ENCODE measurements at regions not wholly inside any gene's neighbourhood (a gene's known extent, or its start where the extent isn't known, plus 50 kb on each side); places are given as distances from the start of the nearest gene placed in this dataset.

DNA sequence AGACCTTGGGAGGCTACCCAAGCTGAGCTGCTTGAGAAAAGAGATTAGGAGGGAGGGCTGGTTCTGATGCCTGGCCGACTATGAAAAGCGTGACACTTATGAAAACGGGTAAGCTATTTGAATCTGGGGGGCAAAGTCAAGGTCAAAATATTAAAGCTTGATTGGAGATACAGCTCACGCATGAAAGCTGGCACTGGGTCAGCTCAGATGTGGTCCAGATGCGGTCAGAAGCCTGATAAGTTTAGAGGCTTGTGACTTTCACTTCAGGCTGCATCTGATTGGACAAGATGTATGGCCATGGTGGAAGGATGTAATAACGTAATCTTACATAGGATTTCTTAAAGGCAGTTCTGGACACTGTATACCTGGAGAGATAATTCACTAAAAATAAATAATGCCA, 690.3 kb downstream of the NTRK3 start:
- Mint-ChIP-seq H3K4me3 (no peak overlapping the region), H3K4me1 (ENCODE audit: low read depth) (peaks cover 15% of the 10 kb centered on the region)
- POLR2A ChIA-PET = no interaction called here

DNA sequence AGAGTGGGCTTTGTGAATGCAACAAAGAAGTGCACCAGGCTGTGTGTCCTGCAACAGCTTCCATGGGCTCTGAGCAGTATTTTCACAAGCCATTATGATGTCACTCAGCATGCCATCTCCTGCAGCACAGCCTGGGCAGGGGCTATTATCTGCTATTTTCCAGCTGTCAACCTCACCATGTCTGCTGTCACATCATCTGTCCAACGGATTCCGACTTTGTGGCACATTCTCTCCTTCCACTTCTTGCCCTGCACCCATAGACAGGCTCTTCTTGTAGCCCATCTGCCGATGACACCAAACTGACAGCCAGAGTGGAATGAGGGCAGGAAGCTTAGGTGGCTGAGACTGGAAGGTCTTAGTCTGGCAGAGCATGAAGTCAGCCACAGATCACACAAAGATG, 691.9 kb downstream of the NTRK3 start:
- Mint-ChIP-seq H3K4me1 (ENCODE audit: low read depth) (peaks cover 9% of the 10 kb centered on the region), H3K27me3 (peaks cover 12% of the 10 kb centered on the region), H3K36me3 (ENCODE audit: low read depth) (no peaks in the 10 kb centered on the region), H3K4me3 (no peak overlapping the region), H3K27ac (no peak overlapping the region), H3K9me3 (no peaks in the 10 kb centered on the region)
- no peak for ATAC-seq (ENCODE audit: poor library complexity)
- Histone ChIP-seq H3K4me3 (ENCODE audit: low read length) (no peak overlapping the region), H3K27ac (ENCODE audit: low read depth in 1 of 2, low read length in 2 of 2) (no peak overlapping the region), H3K36me3 (ENCODE audit: insufficient read depth, low read length) (no peaks in the 10 kb centered on the region), H3K4me1 (ENCODE audit: insufficient read depth, low read length) (no peaks in the 10 kb centered on the region), H3K9me3 (ENCODE audit: control insufficient read depth in 1 of 2, insufficient read depth in 1 of 2, low read length in 2 of 2) (no peaks in the 10 kb centered on the region), H3K27me3 (ENCODE audit: control insufficient read depth in 1 of 2, insufficient read depth in 2 of 2, low read length in 2 of 2) (no peaks in the 10 kb centered on the region)
- ChIA-PET POLR2A (no interaction called here), CTCF (no interaction called here)
- DNase-seq = no peak
- TF ChIP-seq, protein P1, sequence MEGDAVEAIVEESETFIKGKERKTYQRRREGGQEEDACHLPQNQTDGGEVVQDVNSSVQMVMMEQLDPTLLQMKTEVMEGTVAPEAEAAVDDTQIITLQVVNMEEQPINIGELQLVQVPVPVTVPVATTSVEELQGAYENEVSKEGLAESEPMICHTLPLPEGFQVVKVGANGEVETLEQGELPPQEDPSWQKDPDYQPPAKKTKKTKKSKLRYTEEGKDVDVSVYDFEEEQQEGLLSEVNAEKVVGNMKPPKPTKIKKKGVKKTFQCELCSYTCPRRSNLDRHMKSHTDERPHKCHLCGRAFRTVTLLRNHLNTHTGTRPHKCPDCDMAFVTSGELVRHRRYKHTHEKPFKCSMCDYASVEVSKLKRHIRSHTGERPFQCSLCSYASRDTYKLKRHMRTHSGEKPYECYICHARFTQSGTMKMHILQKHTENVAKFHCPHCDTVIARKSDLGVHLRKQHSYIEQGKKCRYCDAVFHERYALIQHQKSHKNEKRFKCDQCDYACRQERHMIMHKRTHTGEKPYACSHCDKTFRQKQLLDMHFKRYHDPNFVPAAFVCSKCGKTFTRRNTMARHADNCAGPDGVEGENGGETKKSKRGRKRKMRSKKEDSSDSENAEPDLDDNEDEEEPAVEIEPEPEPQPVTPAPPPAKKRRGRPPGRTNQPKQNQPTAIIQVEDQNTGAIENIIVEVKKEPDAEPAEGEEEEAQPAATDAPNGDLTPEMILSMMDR (IDR thresholded peaks at IDR 0.05) = no peak
- intact Hi-C loops (cut with DNase I, micrococcal nuclease) = no loop called here

More for the DNA sequence above, 690.3 kb downstream of the NTRK3 start:
- H3K27me3 ChIP-seq (ENCODE audit: control insufficient read depth in 1 of 2, insufficient read depth in 2 of 2, low read length in 2 of 2) = no peaks in the 10 kb centered on the region
- ATAC-seq (ENCODE audit: poor library complexity) = no peak
- H3K9me3 ChIP-seq (ENCODE audit: control insufficient read depth in 1 of 2, insufficient read depth in 1 of 2, low read length in 2 of 2) = no peaks in the 10 kb centered on the region
- CTCF ChIA-PET = interaction anchor here (0.6 kb wide), 1 partner anchor 1250 kb away, joined by 3 read pairs; no protein-coding TSS in a partner anchor
- Mint-ChIP-seq H3K27me3 (peaks cover 9% of the 10 kb centered on the region), H3K36me3 (ENCODE audit: low read depth) (no peaks in the 10 kb centered on the region), H3K27ac (no peak overlapping the region), H3K9me3 (no peaks in the 10 kb centered on the region)
- no peak for DNase-seq
- no peaks in the 10 kb centered on the region for H3K36me3 ChIP-seq (ENCODE audit: insufficient read depth, low read length)
- TF ChIP-seq, protein P1 (IDR thresholded peaks at IDR 0.05) = no peak
- intact Hi-C loops (cut with DNase I, micrococcal nuclease) = no loop called here
- H3K4me1 ChIP-seq (ENCODE audit: insufficient read depth, low read length) = no peaks in the 10 kb centered on the region
- H3K27ac ChIP-seq (ENCODE audit: low read depth in 1 of 2, low read length in 2 of 2) = no peak overlapping the region
- no peak overlapping the region for H3K4me3 ChIP-seq (ENCODE audit: low read length)

DNA sequence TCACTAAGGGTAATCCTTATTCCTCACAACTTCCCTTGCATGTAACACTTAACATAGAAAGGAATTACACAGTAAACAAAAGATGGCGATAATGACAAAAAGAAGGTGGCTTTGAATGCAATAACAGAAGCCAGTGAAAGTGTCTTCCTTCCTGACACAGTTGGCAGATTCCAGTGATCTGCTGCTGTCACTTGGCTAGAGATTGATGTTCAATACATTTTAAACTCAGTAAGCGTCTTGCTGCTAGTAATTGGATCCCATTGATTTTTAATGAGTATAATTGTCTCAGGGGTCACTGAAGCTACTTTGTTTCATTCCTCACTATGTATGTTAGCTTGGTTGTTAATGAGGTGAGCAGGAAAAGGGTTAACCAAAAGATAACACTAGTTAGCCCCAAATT, 692.7 kb downstream of the NTRK3 start:
- CTCF ChIA-PET = no interaction called here
- no peaks in the 10 kb centered on the region for H3K27me3 ChIP-seq (ENCODE audit: control insufficient read depth in 1 of 2, insufficient read depth in 2 of 2, low read length in 2 of 2)
- Mint-ChIP-seq H3K36me3 (ENCODE audit: low read depth) (no peaks in the 10 kb centered on the region), H3K4me1 (ENCODE audit: low read depth) (peaks cover 4% of the 10 kb centered on the region), H3K9me3 (no peaks in the 10 kb centered on the region), H3K27me3 (peaks cover 12% of the 10 kb centered on the region), H3K4me3 (no peak overlapping the region), H3K27ac (no peak overlapping the region)
- no peaks in the 10 kb centered on the region for H3K36me3 ChIP-seq (ENCODE audit: insufficient read depth, low read length)
- H3K4me3 ChIP-seq (ENCODE audit: low read length) = no peak overlapping the region
- DNase-seq (no peak), ATAC-seq (ENCODE audit: poor library complexity) (no peak)
- H3K9me3 ChIP-seq (ENCODE audit: control insufficient read depth in 1 of 2, insufficient read depth in 1 of 2, low read length in 2 of 2) = no peaks in the 10 kb centered on the region
- no peaks in the 10 kb centered on the region for H3K4me1 ChIP-seq (ENCODE audit: insufficient read depth, low read length)
- intact Hi-C loops (cut with DNase I, micrococcal nuclease) = no loop called here
- TF ChIP-seq, protein P1 (IDR thresholded peaks at IDR 0.05) = no peak
- H3K27ac ChIP-seq (ENCODE audit: low read depth in 1 of 2, low read length in 2 of 2) = no peak overlapping the region
- POLR2A ChIA-PET = no interaction called here

Data from CD4-positive, alpha-beta T cell (primary cell).